Glutamatergic neuron (in vitro differentiated cells): ENCODE measurements at regions not wholly inside any gene's neighbourhood (a gene's known extent, or its start where the extent isn't known, plus 50 kb on each side); places are given as distances from the start of the nearest gene placed in this dataset.

ENCODE experiments used
- DNase-seq: peaks from one replicate; pipeline ENCODE4 v3.0.0; 2022
- H3K27ac Mint-ChIP-seq: one replicate; pipeline ENCODE4 v1.8.0; 2020; ENCODE audit warnings: mild to moderate bottlenecking, mixed read lengths, inconsistent platforms; ENCODE audit not compliant: unreplicated experiment
- H3K27me3 Mint-ChIP-seq: one replicate; pipeline ENCODE4 v1.8.0; 2020; ENCODE audit warnings: mild to moderate bottlenecking, moderate library complexity, mixed read lengths, inconsistent platforms; ENCODE audit not compliant: unreplicated experiment
- H3K36me3 Mint-ChIP-seq: one replicate; pipeline ENCODE4 v1.8.0; 2020; ENCODE audit warnings: mild to moderate bottlenecking, mixed read lengths, inconsistent platforms; ENCODE audit not compliant: unreplicated experiment
- H3K4me1 Mint-ChIP-seq: one replicate; pipeline ENCODE4 v1.8.0; 2020; ENCODE audit warnings: mild to moderate bottlenecking, low read depth, mixed read lengths, inconsistent platforms; ENCODE audit not compliant: unreplicated experiment
- H3K4me3 Mint-ChIP-seq: one replicate; pipeline ENCODE4 v1.8.0; 2020; ENCODE audit warnings: mild to moderate bottlenecking, mixed read lengths, inconsistent platforms; ENCODE audit not compliant: unreplicated experiment
- H3K9me3 Mint-ChIP-seq: one replicate; pipeline ENCODE4 v1.8.0; 2020; ENCODE audit warnings: mild to moderate bottlenecking, moderate library complexity, mixed read lengths, inconsistent platforms; ENCODE audit not compliant: unreplicated experiment
- CTCF ChIP-seq: fragments of 200-600 bp; sonication (generic); IDR thresholded peaks from one replicate; pipeline ENCODE4 v1.5.0; 2021; ENCODE audit not compliant: partially characterized antibody, unreplicated experiment

DNA sequence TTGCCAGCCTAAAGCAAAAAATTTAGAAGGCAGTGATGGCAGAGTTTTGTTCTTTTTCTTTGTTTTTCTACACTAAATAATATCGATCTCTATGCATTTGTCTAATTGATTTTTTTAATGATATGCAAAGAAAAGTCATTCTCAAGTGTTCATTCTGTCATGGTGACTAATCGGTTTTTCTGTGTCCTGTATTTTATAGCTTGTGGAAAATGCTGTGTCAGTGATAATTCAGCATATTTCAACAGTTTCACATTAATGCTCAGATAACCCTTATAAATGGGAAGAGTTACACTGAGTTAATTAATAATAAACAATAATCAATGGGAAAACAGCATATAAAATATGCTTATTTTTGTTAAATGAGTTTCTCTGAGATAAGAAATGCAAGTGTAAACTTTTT lies 824.9 kb downstream of the AMY1C start:
- H3K36me3 Mint-ChIP-seq = no peaks in the 10 kb centered on the region
- DNase-seq = no peak
- TF ChIP-seq CTCF = no peak
- H3K9me3 Mint-ChIP-seq = peaks cover 2% of the 10 kb centered on the region
- no peak overlapping the region for H3K4me3 Mint-ChIP-seq
- H3K27me3 Mint-ChIP-seq = no peaks in the 10 kb centered on the region
- no peak overlapping the region for H3K27ac Mint-ChIP-seq
- no peaks in the 10 kb centered on the region for H3K4me1 Mint-ChIP-seq

DNA sequence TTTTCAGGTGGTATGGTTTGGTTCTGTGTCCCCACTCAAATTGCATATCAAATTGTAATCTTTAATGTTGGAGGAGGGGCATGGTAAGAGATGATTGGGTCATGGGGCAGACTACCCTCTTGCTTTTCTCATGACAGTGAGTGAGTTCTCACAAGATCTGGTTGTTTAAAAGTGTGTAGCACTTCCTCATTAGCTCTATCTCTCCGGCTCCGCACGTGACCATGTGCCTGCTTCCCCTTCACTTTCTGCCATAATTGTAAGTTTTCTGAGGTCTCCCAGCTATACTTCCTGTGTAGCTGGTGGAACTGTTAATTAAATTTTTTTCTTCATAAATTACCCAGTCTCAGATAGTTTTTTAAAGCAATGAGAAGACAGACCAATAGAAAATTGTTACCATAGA lies 843.2 kb downstream of the AMY1C start:
- Mint-ChIP-seq H3K4me3 (no peak overlapping the region), H3K36me3 (no peaks in the 10 kb centered on the region), H3K9me3 (no peaks in the 10 kb centered on the region), H3K27ac (no peak overlapping the region), H3K4me1 (no peaks in the 10 kb centered on the region), H3K27me3 (no peaks in the 10 kb centered on the region)
- TF ChIP-seq CTCF = no peak
- no peak for DNase-seq

GRCh38 chr1:104593413-104594187 lies 843.9 kb downstream of the AMY1C start:
- no peaks in the 10 kb centered on the region for H3K9me3 Mint-ChIP-seq
- H3K4me3 Mint-ChIP-seq = no peak overlapping the region
- no peak overlapping the region for H3K27ac Mint-ChIP-seq
- no peak for TF ChIP-seq CTCF
- H3K36me3 Mint-ChIP-seq = no peaks in the 10 kb centered on the region
- H3K4me1 Mint-ChIP-seq = no peaks in the 10 kb centered on the region
- DNase-seq = no peak
- H3K27me3 Mint-ChIP-seq = no peaks in the 10 kb centered on the region

DNA sequence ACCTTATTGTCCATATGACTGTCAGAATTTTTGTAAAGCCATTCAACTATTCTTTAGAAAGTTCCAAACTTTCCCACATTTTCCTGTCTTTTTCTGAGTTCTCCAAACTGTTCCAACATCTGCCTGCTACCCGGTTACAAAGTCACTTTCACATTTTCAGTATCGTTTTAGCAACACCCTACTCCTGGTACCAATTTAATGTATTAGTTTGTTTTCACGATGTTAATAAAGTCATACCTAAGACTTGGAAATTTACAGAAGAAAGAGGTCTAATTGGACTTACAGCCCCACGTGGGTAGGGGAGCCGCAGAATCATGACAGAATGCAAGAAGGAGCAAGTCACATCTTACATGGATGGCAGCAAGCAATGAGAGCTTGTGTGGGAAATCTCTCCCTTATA lies 867.8 kb downstream of the AMY1C start:
- Mint-ChIP-seq H3K9me3 (peaks cover 6% of the 10 kb centered on the region), H3K4me3 (no peak overlapping the region), H3K27me3 (no peaks in the 10 kb centered on the region), H3K36me3 (peaks cover 6% of the 10 kb centered on the region), H3K27ac (no peak overlapping the region), H3K4me1 (no peaks in the 10 kb centered on the region)
- DNase-seq = no peak
- TF ChIP-seq CTCF = no peak

DNA sequence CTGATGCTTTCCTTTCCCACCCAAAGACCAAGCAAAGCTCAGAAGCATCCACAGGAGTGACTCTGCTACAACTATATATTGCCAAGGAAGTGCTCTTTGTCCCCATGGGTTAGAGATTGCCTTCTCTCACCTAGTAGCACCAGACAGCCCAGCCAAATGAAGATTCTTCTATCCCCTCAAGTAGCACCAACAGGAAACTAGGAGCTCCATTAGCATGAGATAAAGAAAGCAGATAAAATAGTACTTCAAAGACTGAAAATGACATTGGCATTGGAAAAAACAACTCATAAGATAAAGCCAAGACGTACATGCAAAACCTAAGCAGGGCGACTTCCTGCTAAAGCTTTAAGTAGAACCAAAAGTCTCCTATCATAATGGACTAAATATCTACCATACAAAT lies 871.5 kb downstream of the AMY1C start:
- peaks cover 6% of the 10 kb centered on the region for H3K36me3 Mint-ChIP-seq
- H3K9me3 Mint-ChIP-seq = peaks cover 4% of the 10 kb centered on the region
- H3K4me3 Mint-ChIP-seq = no peak overlapping the region
- DNase-seq = no peak
- TF ChIP-seq CTCF = no peak
- H3K27me3 Mint-ChIP-seq = no peaks in the 10 kb centered on the region
- no peak overlapping the region for H3K27ac Mint-ChIP-seq
- H3K4me1 Mint-ChIP-seq = no peaks in the 10 kb centered on the region
